Neuronal stem cell (in vitro differentiated cells): ENCODE measurements at regions not wholly inside any gene's neighbourhood (a gene's known extent, or its start where the extent isn't known, plus 50 kb on each side); places are given as distances from the start of the nearest gene placed in this dataset.

ENCODE experiments used
- DNase-seq: peaks from one replicate; pipeline ENCODE4 v3.0.0-alpha.2; 2013; ENCODE audit warnings: low spot score
- H2AFZ ChIP-seq: one replicate; pipeline ENCODE4 v1.6.1; 2013; ENCODE audit warnings: mild to moderate bottlenecking, low read length, inconsistent platforms
- H2AK5ac ChIP-seq: 2 replicates; pipeline ENCODE4 v1.6.1; 2013; ENCODE audit warnings: low read depth, mild to moderate bottlenecking, inconsistent platforms, low read length, moderate library complexity, mixed read lengths
- H2BK120ac ChIP-seq: 2 replicates; pipeline ENCODE4 v1.6.1; 2013; ENCODE audit warnings: low read depth, mild to moderate bottlenecking, inconsistent platforms, low read length, moderate library complexity, mixed read lengths
- H2BK12ac ChIP-seq: one replicate; pipeline ENCODE4 v1.6.1; 2013; ENCODE audit warnings: low read length, inconsistent platforms
- H2BK15ac ChIP-seq: 2 replicates; pipeline ENCODE4 v1.6.1; 2013; ENCODE audit warnings: mild to moderate bottlenecking, low read length, inconsistent platforms, mixed read lengths
- H2BK5ac ChIP-seq: one replicate; pipeline ENCODE4 v1.6.1; 2013; ENCODE audit warnings: inconsistent platforms, mild to moderate bottlenecking, low read length, moderate library complexity
- H3K14ac ChIP-seq: one replicate; pipeline ENCODE4 v1.6.1; 2013; ENCODE audit warnings: low read length, inconsistent platforms
- H3K18ac ChIP-seq: 2 replicates; pipeline ENCODE4 v1.6.1; 2013; ENCODE audit warnings: low read length, inconsistent platforms
- H3K23ac ChIP-seq: 2 replicates; pipeline ENCODE4 v1.6.1; 2013; ENCODE audit warnings: low read depth, mild to moderate bottlenecking, mixed read lengths, low read length, inconsistent platforms; ENCODE audit not compliant: poor library complexity
- H3K27ac ChIP-seq: replicated peaks from 3 replicates; pipeline ENCODE4 v1.5.1; 2013; ENCODE audit warnings: low read length, inconsistent platforms
- H3K27me3 ChIP-seq, 3 experiments: 2 replicates each; pipeline ENCODE4 v1.6.1; 2013; ENCODE audit warnings: low read length in 3 of 3, mild to moderate bottlenecking in 2 of 3, inconsistent platforms in 1 of 3, low read depth in 1 of 3, mixed read lengths in 1 of 3, moderate library complexity in 1 of 3; ENCODE audit not compliant: control insufficient read depth in 3 of 3, insufficient read depth in 3 of 3
- H3K36me3 ChIP-seq, 2 donors: replicated peaks in 1 of 2; 2 replicates each; pipeline ENCODE4 v1.6.1; 2013; ENCODE audit warnings: low read length in 2 of 2; ENCODE audit not compliant: control insufficient read depth in 2 of 2, insufficient read depth in 2 of 2
- H3K4ac ChIP-seq: 2 replicates; pipeline ENCODE4 v1.6.1; 2013; ENCODE audit warnings: inconsistent platforms, mild to moderate bottlenecking, low read length, moderate library complexity
- H3K4me1 ChIP-seq, 2 donors: 1 replicate in 1 of 2; 2 replicates in 1 of 2; pipeline ENCODE4 v1.6.1; 2013; ENCODE audit warnings: low read length in 2 of 2, low read depth in 1 of 2; ENCODE audit not compliant: control insufficient read depth in 2 of 2, insufficient read depth in 1 of 2
- H3K4me2 ChIP-seq: one replicate; pipeline ENCODE4 v1.6.1; 2013; ENCODE audit warnings: mild to moderate bottlenecking, low read length, inconsistent platforms; ENCODE audit not compliant: insufficient read depth, poor library complexity, severe bottlenecking
- H3K4me3 ChIP-seq, 2 donors: 2 replicates each; pipeline ENCODE4 v1.5.1; 2013; ENCODE audit warnings: low read length in 2 of 2, mild to moderate bottlenecking in 2 of 2, inconsistent platforms in 1 of 2, moderate library complexity in 1 of 2
- H3K79me1 ChIP-seq: one replicate; pipeline ENCODE4 v1.6.1; 2013; ENCODE audit warnings: low read depth, mild to moderate bottlenecking, inconsistent platforms, low read length, moderate library complexity
- H3K9ac ChIP-seq: one replicate; pipeline ENCODE4 v1.6.1; 2013; ENCODE audit warnings: mild to moderate bottlenecking, low read depth, low read length, inconsistent platforms; ENCODE audit not compliant: poor library complexity
- H3K9me3 ChIP-seq, 2 donors: replicated peaks in 1 of 2; 2 replicates each; pipeline versions ENCODE3 to v1.6.1; 2013; ENCODE audit warnings: low read length in 2 of 2, mild to moderate bottlenecking in 2 of 2, inconsistent platforms in 1 of 2, low read depth in 1 of 2, mixed read lengths in 1 of 2, moderate library complexity in 1 of 2; ENCODE audit not compliant: control insufficient read depth in 2 of 2, insufficient read depth in 1 of 2
- H4K8ac ChIP-seq: one replicate; pipeline ENCODE4 v1.6.1; 2013; ENCODE audit warnings: low read depth, mild to moderate bottlenecking, inconsistent platforms, low read length, moderate library complexity
- H4K91ac ChIP-seq: one replicate; pipeline ENCODE4 v1.6.1; 2013; ENCODE audit warnings: low read length, low read depth, mild to moderate bottlenecking, inconsistent platforms; ENCODE audit not compliant: poor library complexity
- WGBS, 2 donors: extraction: QIAGEN DNeasy Blood & Tissue Kit; methylation state at CpG; one replicate each; pipeline ENCODE4 v1.1.7; 2013; ENCODE audit warnings: missing lambda C conversion rate in 2 of 2, mixed read lengths in 1 of 2; ENCODE audit not compliant: insufficient read length in 2 of 2, insufficient replicate concordance in 1 of 2; ENCODE audit errors: extremely low coverage in 2 of 2; 5-methylcytosine and 5-hydroxymethylcytosine counted together

DNA sequence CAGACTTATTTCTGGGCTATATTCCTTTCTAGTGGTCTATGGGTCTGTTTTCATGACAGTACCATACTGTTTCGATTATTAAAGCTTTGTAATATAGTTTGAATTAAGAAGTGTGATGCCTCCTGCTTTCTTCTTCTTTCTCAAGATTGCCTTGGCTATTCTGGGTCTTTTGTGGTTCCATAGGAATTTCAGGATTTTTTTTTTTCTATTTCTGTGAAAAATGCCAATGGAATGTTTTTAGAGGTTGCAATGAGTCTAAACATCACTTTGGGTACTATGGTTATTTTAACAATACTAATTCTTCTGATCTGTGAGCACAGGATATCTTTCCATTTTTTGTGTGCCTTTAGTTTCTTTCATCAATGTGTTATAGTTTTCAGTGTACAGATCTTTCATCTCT is 204.3 kb upstream of the HCCS start:
- Histone ChIP-seq H2AFZ (no peak overlapping the region), H2BK15ac (no peak overlapping the region), H3K27ac (no peak overlapping the region), H3K23ac (no peak overlapping the region), H3K4ac (no peak overlapping the region), H4K91ac (no peak overlapping the region), H3K4me2 (no peak overlapping the region), H3K4me1 (no peaks in the 10 kb centered on the region), H3K9me3 (peaks cover 0 to 5% of the 10 kb centered on the region in 2 donors), H2BK12ac (no peak overlapping the region), H3K14ac (no peak overlapping the region), H4K8ac (no peak overlapping the region), H3K79me1 (no peaks in the 10 kb centered on the region), H2BK120ac (no peak overlapping the region), H2BK5ac (no peak overlapping the region), H3K27me3 (no peaks in the 10 kb centered on the region), H3K9ac (no peak overlapping the region), H3K18ac (no peak overlapping the region), H3K36me3 (no peaks in the 10 kb centered on the region), H3K4me3 (no peak overlapping the region), H2AK5ac (no peak overlapping the region)
- DNase-seq, result no peak
- WGBS, 2 donors, result no CpG with 5 or more reads among the region's 1 CpG

- Histone ChIP-seq H3K18ac (no peak overlapping the region), H3K9ac (no peak overlapping the region), H4K91ac (no peak overlapping the region), H4K8ac (no peak overlapping the region), H2BK12ac (no peak overlapping the region), H3K27me3 (no peaks in the 10 kb centered on the region), H3K4ac (no peak overlapping the region), H2AK5ac (no peak overlapping the region), H3K4me1 (no peaks in the 10 kb centered on the region), H2BK5ac (no peak overlapping the region), H3K4me2 (no peak overlapping the region), H2AFZ (no peak overlapping the region), H2BK120ac (no peak overlapping the region), H3K14ac (no peak overlapping the region), H3K27ac (no peak overlapping the region), H3K79me1 (no peaks in the 10 kb centered on the region), H3K23ac (no peak overlapping the region), H3K4me3 (no peak overlapping the region), H2BK15ac (no peak overlapping the region), H3K36me3 (no peaks in the 10 kb centered on the region), H3K9me3 (no peaks in the 10 kb centered on the region)
- DNase-seq, result no peak
Observed at GRCh38 chrX:10922159-10922558, 189.0 kb upstream of the HCCS start.

- Histone ChIP-seq H3K14ac (no peak overlapping the region), H3K4me2 (no peak overlapping the region), H3K9me3 (no peaks in the 10 kb centered on the region), H4K91ac (no peak overlapping the region), H2BK120ac (no peak overlapping the region), H3K9ac (no peak overlapping the region), H2BK5ac (no peak overlapping the region), H3K27ac (no peak overlapping the region), H2AK5ac (no peak overlapping the region), H2AFZ (no peak overlapping the region), H4K8ac (no peak overlapping the region), H3K18ac (no peak overlapping the region), H2BK15ac (no peak overlapping the region), H3K36me3 (no peaks in the 10 kb centered on the region), H3K4me3 (no peak overlapping the region), H2BK12ac (no peak overlapping the region), H3K4me1 (no peaks in the 10 kb centered on the region), H3K4ac (no peak overlapping the region), H3K79me1 (no peaks in the 10 kb centered on the region), H3K23ac (no peak overlapping the region), H3K27me3 (no peaks in the 10 kb centered on the region)
- WGBS, 2 donors, result no CpG with 5 or more reads among the region's 1 CpG
- no peak for DNase-seq
Observed at GRCh38 chrX:10922835-10923234, 188.3 kb upstream of the HCCS start.

DNA sequence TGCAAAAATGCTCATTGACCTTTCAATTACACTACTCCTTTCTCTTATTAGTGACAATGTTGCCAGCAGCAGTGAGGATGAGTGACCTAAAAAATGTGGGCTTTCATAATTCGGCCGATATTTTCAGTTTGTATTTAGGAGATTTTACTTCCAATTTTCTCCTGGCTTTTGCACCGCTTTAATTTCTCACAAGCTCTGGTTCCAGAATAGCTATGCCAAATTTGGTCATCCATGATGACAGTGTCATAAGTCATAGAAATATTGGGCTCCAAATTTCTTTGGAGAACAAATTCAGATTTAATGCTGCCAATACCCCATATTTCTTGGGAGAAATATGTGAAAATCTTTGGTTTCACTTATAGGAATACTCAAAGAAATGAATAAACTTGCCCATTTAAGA is 187.7 kb upstream of the HCCS start:
- Histone ChIP-seq H3K9me3 (peaks cover 0 to 1% of the 10 kb centered on the region in 2 donors), H3K79me1 (no peaks in the 10 kb centered on the region), H2BK5ac (no peak overlapping the region), H2BK15ac (no peak overlapping the region), H3K18ac (no peak overlapping the region), H3K4me1 (no peaks in the 10 kb centered on the region), H4K91ac (no peak overlapping the region), H2BK12ac (no peak overlapping the region), H3K23ac (no peak overlapping the region), H2BK120ac (no peak overlapping the region), H3K4ac (no peak overlapping the region), H3K4me2 (no peak overlapping the region), H3K9ac (no peak overlapping the region), H2AFZ (no peak overlapping the region), H3K14ac (no peak overlapping the region), H3K4me3 (no peak overlapping the region), H3K27me3 (no peaks in the 10 kb centered on the region), H3K27ac (no peak overlapping the region), H4K8ac (no peak overlapping the region), H2AK5ac (no peak overlapping the region), H3K36me3 (no peaks in the 10 kb centered on the region)
- WGBS, 2 donors, result no CpG with 5 or more reads among the region's 3 CpGs
- DNase-seq, result no peak
